ENCODE measurements at regions not wholly inside any gene's neighbourhood (a gene's known extent, or its start where the extent isn't known, plus 50 kb on each side); places are given as distances from the start of the nearest gene placed in this dataset.

DNA sequence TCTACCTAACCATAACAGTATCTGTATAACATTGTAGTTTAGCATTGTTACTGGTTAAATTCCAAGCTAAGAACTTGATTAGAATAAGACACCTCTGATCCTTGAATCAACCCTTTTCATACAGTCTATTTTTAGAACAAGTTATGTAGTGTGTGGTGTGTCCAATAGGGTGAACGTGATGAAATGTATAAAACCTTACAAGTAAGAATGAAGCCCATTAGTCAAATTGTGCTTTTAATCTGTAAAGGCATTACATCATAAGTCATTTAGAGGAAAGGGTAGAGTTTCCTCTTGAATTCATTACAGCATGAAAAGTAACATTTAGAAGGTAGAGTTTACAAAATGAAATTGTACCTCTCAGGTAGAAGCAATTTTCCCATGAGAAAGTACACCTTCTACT, 479.2 kb downstream of the LTN1 start:
- H3K9me3 ChIP-seq: no peaks in the 10 kb centered on the region
- DNase-seq (ENCODE audit: extremely low spot score in 2 of 2): no peak
- TF ChIP-seq, protein P1, sequence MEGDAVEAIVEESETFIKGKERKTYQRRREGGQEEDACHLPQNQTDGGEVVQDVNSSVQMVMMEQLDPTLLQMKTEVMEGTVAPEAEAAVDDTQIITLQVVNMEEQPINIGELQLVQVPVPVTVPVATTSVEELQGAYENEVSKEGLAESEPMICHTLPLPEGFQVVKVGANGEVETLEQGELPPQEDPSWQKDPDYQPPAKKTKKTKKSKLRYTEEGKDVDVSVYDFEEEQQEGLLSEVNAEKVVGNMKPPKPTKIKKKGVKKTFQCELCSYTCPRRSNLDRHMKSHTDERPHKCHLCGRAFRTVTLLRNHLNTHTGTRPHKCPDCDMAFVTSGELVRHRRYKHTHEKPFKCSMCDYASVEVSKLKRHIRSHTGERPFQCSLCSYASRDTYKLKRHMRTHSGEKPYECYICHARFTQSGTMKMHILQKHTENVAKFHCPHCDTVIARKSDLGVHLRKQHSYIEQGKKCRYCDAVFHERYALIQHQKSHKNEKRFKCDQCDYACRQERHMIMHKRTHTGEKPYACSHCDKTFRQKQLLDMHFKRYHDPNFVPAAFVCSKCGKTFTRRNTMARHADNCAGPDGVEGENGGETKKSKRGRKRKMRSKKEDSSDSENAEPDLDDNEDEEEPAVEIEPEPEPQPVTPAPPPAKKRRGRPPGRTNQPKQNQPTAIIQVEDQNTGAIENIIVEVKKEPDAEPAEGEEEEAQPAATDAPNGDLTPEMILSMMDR (IDR thresholded peaks at IDR 0.05): no peak
- no peak for TF ChIP-seq POLR2AphosphoS5 (IDR thresholded peaks at IDR 0.05; ENCODE audit: insufficient read depth in 1 of 2, low read depth in 1 of 2)
- TF ChIP-seq POLR2A (IDR thresholded peaks at IDR 0.05): no peak
- intact Hi-C loops (cut with DNase I): no loop called here
- H3K36me3 ChIP-seq: no peaks in the 10 kb centered on the region
- H3K4me3 ChIP-seq: no peak overlapping the region
- no peaks in the 10 kb centered on the region for H3K27me3 ChIP-seq
- peaks cover 9% of the 10 kb centered on the region for H3K4me1 ChIP-seq
- H3K27ac ChIP-seq: no peak overlapping the region

DNA sequence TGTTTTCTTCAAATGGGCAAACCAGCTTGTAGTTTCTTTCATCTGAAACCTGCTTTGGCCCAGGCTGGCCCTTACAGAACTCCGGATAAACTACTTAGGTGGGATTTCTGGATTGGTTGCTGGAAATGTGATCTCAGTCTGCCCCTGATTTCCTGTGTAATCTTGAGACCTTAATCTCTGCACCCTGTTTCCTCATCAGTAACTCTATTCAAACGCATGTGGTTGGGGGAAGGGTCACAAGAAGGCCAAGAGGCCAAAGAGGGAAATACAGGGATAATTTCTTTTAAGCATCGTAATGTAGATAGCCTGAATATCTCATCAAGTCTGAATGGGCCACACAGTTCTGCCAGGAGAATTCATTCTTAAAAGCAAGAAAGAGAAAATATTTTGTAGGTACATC, 483.6 kb downstream of the LTN1 start:
- no peak for DNase-seq (ENCODE audit: extremely low spot score in 2 of 2)
- intact Hi-C loops (cut with DNase I): no loop called here
- no peaks in the 10 kb centered on the region for H3K36me3 ChIP-seq
- H3K4me1 ChIP-seq: no peaks in the 10 kb centered on the region
- TF ChIP-seq POLR2AphosphoS5 (IDR thresholded peaks at IDR 0.05; ENCODE audit: insufficient read depth in 1 of 2, low read depth in 1 of 2) (no peak), POLR2A (IDR thresholded peaks at IDR 0.05) (no peak)
- TF ChIP-seq, protein P1 (IDR thresholded peaks at IDR 0.05): no peak
- H3K27ac ChIP-seq: no peak overlapping the region
- H3K9me3 ChIP-seq: peaks cover 7% of the 10 kb centered on the region
- H3K4me3 ChIP-seq: no peak overlapping the region
- no peaks in the 10 kb centered on the region for H3K27me3 ChIP-seq

DNA sequence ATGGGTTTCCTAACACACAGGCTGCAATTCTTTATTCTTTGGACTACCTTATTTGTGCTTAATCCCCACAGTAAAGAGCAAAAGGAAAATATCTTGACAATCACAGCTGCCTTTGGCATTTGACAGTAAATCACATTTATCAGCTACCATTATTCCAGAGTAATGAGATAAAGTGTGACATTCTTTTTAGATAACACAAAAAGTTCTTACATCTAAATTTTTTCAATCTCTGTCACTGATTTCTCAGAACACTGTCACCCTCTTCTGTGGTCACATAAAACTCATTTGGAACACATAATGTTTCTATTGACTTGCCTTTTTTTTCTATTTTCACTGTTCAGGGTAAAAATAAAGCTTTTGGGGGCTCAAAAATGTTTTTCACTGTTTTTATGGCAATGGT, 484.6 kb downstream of the LTN1 start:
- Histone ChIP-seq H3K36me3 (no peaks in the 10 kb centered on the region), H3K27me3 (no peaks in the 10 kb centered on the region), H3K27ac (no peak overlapping the region), H3K4me1 (no peaks in the 10 kb centered on the region), H3K4me3 (no peak overlapping the region), H3K9me3 (peaks cover 7% of the 10 kb centered on the region)
- no peak for DNase-seq (ENCODE audit: extremely low spot score in 2 of 2)
- intact Hi-C loops (cut with DNase I): no loop called here
- no peak for TF ChIP-seq POLR2A (IDR thresholded peaks at IDR 0.05)
- no peak for TF ChIP-seq POLR2AphosphoS5 (IDR thresholded peaks at IDR 0.05; ENCODE audit: insufficient read depth in 1 of 2, low read depth in 1 of 2)
- TF ChIP-seq, protein P1 (IDR thresholded peaks at IDR 0.05): no peak

DNA sequence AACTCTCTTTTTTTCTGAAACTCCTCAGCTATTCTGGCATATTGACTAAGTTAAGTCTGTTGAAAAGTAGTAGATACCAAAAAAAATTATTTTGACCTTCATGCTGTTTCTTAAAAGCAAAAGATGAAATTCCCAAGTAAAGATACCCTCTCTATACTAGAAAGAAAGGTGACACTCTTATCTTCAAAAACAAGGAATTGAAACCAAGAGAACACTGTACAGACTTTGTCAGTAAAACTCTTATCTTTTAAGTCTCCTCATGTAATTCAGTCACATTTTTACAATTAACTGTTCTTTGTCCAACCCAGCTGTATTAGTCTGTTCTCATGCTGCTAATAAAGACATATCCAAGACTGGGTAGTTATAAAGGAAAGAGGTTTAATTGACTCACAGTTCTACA, 496.2 kb downstream of the LTN1 start:
- TF ChIP-seq POLR2AphosphoS5 (IDR thresholded peaks at IDR 0.05; ENCODE audit: insufficient read depth in 1 of 2, low read depth in 1 of 2) (no peak), POLR2A (IDR thresholded peaks at IDR 0.05) (no peak)
- TF ChIP-seq, protein P1 (IDR thresholded peaks at IDR 0.05): no peak
- Histone ChIP-seq H3K4me1 (no peaks in the 10 kb centered on the region), H3K27ac (no peak overlapping the region), H3K36me3 (no peaks in the 10 kb centered on the region), H3K27me3 (no peaks in the 10 kb centered on the region), H3K9me3 (no peaks in the 10 kb centered on the region), H3K4me3 (no peak overlapping the region)
- no peak for DNase-seq (ENCODE audit: extremely low spot score in 2 of 2)
- intact Hi-C loops (cut with DNase I): no loop called here

DNA sequence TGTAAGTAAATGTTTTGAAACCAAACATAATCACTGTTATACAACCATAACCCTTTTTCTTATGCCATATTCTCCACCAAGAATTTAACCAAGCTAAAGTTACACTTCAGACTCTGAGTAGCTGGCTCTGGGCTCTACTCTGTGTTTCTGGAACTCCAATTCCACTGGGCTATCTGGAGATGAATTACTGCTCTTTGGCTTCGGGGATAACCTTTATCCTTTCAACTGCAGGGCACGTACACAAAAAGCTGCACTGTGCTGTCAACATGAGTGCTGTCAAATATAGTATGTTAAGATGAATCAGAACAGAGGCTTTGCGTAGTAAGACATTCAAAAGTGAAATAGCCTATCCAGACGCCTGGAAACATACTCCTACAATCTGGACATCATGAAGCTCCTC, 500.6 kb downstream of the LTN1 start:
- H3K9me3 ChIP-seq: no peaks in the 10 kb centered on the region
- no peak overlapping the region for H3K4me3 ChIP-seq
- no peak overlapping the region for H3K27ac ChIP-seq
- intact Hi-C loops (cut with DNase I): no loop called here
- no peaks in the 10 kb centered on the region for H3K36me3 ChIP-seq
- no peaks in the 10 kb centered on the region for H3K4me1 ChIP-seq
- TF ChIP-seq POLR2A (IDR thresholded peaks at IDR 0.05): no peak
- no peaks in the 10 kb centered on the region for H3K27me3 ChIP-seq
- DNase-seq (ENCODE audit: extremely low spot score in 2 of 2): no peak

Data from vagina (tissue), 2 donors.